GM23248 (cell line): ENCODE measurements at regions not wholly inside any gene's neighbourhood (a gene's known extent, or its start where the extent isn't known, plus 50 kb on each side); places are given as distances from the start of the nearest gene placed in this dataset.

ENCODE experiments used
- EZH2 ChIP-seq: fragments of 200-600 bp; sonication (generic); IDR thresholded peaks from 2 replicates; pipeline ENCODE4 v1.6.1; 2018; ENCODE audit warnings: antibody characterized with exemption, mild to moderate bottlenecking; ENCODE audit not compliant: insufficient read depth, poor library complexity, severe bottlenecking
- EZH2phosphoT487 ChIP-seq: fragments of 200-600 bp; sonication (generic); IDR thresholded peaks from 2 replicates; pipeline ENCODE4 v1.6.1; 2018; ENCODE audit warnings: antibody characterized with exemption, moderate library complexity, mild to moderate bottlenecking, low read depth; ENCODE audit not compliant: insufficient read depth

DNA sequence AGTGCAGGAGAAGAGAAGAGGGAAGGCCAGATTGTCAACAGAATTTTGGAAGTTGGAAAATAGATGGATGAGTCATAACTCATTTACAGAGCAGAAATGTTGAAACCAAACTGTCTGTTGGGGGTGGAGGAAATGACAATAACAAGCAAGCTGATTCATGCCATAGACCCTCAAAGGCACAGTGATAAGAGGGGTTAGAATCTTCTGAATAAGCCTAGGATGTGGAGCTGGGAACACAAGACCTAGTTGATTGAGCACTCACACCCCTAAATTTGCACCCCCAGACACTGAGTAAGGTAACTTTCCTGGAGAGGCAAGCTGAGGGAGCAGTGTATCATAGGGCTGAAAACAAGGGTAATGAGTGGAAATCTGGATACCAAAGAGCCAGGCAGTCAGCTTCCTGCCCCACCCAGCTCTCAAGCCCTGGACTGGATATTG is 141.4 kb downstream of the SCG2 start:
- no peak for TF ChIP-seq EZH2
- TF ChIP-seq EZH2phosphoT487 = no peak
